ENCODE measurements at regions not wholly inside any gene's neighbourhood (a gene's known extent, or its start where the extent isn't known, plus 50 kb on each side); places are given as distances from the start of the nearest gene placed in this dataset.

DNA sequence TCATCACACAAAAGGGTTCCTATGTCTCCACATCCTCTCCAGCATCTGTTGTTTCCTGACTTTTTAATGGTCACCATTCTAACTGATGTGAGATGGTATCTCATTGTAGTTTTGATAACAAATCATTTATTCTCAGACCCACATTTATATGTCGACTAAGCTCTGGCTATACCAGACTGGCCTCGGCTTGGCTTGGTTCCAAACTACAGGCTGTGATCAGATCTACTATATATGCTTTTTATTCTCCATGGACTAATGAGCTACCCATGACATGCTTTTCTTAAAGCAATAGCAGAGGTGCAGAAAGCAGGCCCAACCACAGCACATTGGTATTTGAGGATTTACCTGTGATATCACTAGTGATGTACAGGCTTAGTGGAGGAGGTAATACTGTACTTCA lies 139.8 kb upstream of the PGR start:
- WGBS (ENCODE audit: insufficient coverage): no CpG with 5 or more reads among the region's 2 CpGs
- H3K79me2 ChIP-seq (ENCODE audit: insufficient read depth, low read length): no peaks in the 10 kb centered on the region
- H3K4me1 ChIP-seq (ENCODE audit: control insufficient read depth in 1 of 2, insufficient read depth in 2 of 2, low read length in 2 of 2): no peaks in the 10 kb centered on the region
- no peak overlapping the region for H2AFZ ChIP-seq (ENCODE audit: insufficient read depth, low read depth, low read length, poor library complexity, severe bottlenecking)
- H3K27ac ChIP-seq (ENCODE audit: low read depth in 1 of 2, low read length in 2 of 2): no peak overlapping the region
- H3K36me3 Mint-ChIP-seq: no peaks in the 10 kb centered on the region
- peaks cover 6 to 7% of the 10 kb centered on the region in 2 donors for H3K9me3 ChIP-seq (replicated peaks in 1 of 2; ENCODE audit: control insufficient read depth in 1 of 2, insufficient read depth in 1 of 2, low read length in 2 of 2)
- H3K4me1 Mint-ChIP-seq: no peaks in the 10 kb centered on the region
- H3K27me3 ChIP-seq (ENCODE audit: control insufficient read depth in 2 of 2, insufficient read depth in 2 of 2, low read length in 2 of 2): no peaks in the 10 kb centered on the region
- H3K4me3 ChIP-seq (replicated peaks in 1 of 3; ENCODE audit: low read depth in 2 of 3, low read length in 3 of 3): no peak overlapping the region
- intact Hi-C loops (cut with micrococcal nuclease): no loop called here
- no peaks in the 10 kb centered on the region for H4K20me1 ChIP-seq (ENCODE audit: insufficient read depth, low read length)
- no peak overlapping the region for H3K27ac Mint-ChIP-seq
- H3K9me3 Mint-ChIP-seq: peaks cover 0 to 10% (median 2%) of the 10 kb centered on the region in 7 donors
- no peak overlapping the region for H3K9ac ChIP-seq (ENCODE audit: insufficient read depth, low read length, poor library complexity, severe bottlenecking)
- TF ChIP-seq, protein P1, sequence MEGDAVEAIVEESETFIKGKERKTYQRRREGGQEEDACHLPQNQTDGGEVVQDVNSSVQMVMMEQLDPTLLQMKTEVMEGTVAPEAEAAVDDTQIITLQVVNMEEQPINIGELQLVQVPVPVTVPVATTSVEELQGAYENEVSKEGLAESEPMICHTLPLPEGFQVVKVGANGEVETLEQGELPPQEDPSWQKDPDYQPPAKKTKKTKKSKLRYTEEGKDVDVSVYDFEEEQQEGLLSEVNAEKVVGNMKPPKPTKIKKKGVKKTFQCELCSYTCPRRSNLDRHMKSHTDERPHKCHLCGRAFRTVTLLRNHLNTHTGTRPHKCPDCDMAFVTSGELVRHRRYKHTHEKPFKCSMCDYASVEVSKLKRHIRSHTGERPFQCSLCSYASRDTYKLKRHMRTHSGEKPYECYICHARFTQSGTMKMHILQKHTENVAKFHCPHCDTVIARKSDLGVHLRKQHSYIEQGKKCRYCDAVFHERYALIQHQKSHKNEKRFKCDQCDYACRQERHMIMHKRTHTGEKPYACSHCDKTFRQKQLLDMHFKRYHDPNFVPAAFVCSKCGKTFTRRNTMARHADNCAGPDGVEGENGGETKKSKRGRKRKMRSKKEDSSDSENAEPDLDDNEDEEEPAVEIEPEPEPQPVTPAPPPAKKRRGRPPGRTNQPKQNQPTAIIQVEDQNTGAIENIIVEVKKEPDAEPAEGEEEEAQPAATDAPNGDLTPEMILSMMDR (IDR thresholded peaks at IDR 0.05): no peak
- no peak for DNase-seq
- H3K4me2 ChIP-seq (replicated peaks; ENCODE audit: extremely low read depth, low read length, poor library complexity, severe bottlenecking): no peak overlapping the region
- H3K27me3 Mint-ChIP-seq (ENCODE audit: low read depth in 3 of 3): peaks cover 0 to 2% (median 1%) of the 10 kb centered on the region in 3 donors
- no peaks in the 10 kb centered on the region for H3K36me3 ChIP-seq (replicated peaks in 1 of 2; ENCODE audit: control insufficient read depth in 1 of 2, insufficient read depth in 2 of 2, low read length in 2 of 2)
- H3K4me3 Mint-ChIP-seq: no peak overlapping the region

DNA sequence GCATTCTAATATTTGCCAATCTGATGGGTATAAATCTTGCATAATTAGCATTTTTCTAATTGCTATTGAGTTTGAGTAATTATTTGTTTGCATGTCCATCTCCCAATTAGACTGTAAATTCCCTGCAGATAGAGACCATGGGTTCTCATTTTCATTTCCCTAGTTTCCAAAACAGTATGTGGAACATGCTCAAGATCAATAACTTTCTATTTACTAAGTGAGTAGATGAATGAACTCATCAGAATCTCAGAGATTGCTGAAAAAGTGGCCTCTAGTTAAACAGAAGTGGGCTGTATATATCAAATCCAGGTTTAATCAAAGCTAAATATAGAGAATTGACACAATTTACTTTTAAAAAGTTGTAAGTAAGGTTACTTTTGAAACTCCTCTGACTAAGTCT lies 138.0 kb upstream of the PGR start:
- no peak overlapping the region for H3K4me3 ChIP-seq (replicated peaks in 1 of 3; ENCODE audit: low read depth in 2 of 3, low read length in 3 of 3)
- Mint-ChIP-seq H3K27me3 (ENCODE audit: low read depth in 3 of 3) (peaks cover 0 to 2% (median 1%) of the 10 kb centered on the region in 3 donors), H3K9me3 (peaks cover 0 to 7% (median 2%) of the 10 kb centered on the region in 7 donors), H3K27ac (no peak overlapping the region), H3K36me3 (no peaks in the 10 kb centered on the region), H3K4me3 (no peak overlapping the region), H3K4me1 (no peaks in the 10 kb centered on the region)
- H3K27ac ChIP-seq (ENCODE audit: low read depth in 1 of 2, low read length in 2 of 2): no peak overlapping the region
- no peaks in the 10 kb centered on the region for H3K79me2 ChIP-seq (ENCODE audit: insufficient read depth, low read length)
- no peaks in the 10 kb centered on the region for H4K20me1 ChIP-seq (ENCODE audit: insufficient read depth, low read length)
- H3K4me2 ChIP-seq (replicated peaks; ENCODE audit: extremely low read depth, low read length, poor library complexity, severe bottlenecking): no peak overlapping the region
- no peaks in the 10 kb centered on the region for H3K27me3 ChIP-seq (ENCODE audit: control insufficient read depth in 2 of 2, insufficient read depth in 2 of 2, low read length in 2 of 2)
- no peaks in the 10 kb centered on the region for H3K36me3 ChIP-seq (replicated peaks in 1 of 2; ENCODE audit: control insufficient read depth in 1 of 2, insufficient read depth in 2 of 2, low read length in 2 of 2)
- intact Hi-C loops (cut with micrococcal nuclease): no loop called here
- no peaks in the 10 kb centered on the region for H3K4me1 ChIP-seq (ENCODE audit: control insufficient read depth in 1 of 2, insufficient read depth in 2 of 2, low read length in 2 of 2)
- peaks cover 6 to 7% of the 10 kb centered on the region in 2 donors for H3K9me3 ChIP-seq (replicated peaks in 1 of 2; ENCODE audit: control insufficient read depth in 1 of 2, insufficient read depth in 1 of 2, low read length in 2 of 2)
- DNase-seq: no peak
- TF ChIP-seq, protein P1 (IDR thresholded peaks at IDR 0.05): no peak
- no peak overlapping the region for H3K9ac ChIP-seq (ENCODE audit: insufficient read depth, low read length, poor library complexity, severe bottlenecking)
- H2AFZ ChIP-seq (ENCODE audit: insufficient read depth, low read depth, low read length, poor library complexity, severe bottlenecking): no peak overlapping the region
